HG02840 (cell line): ENCODE measurements at regions not wholly inside any gene's neighbourhood (a gene's known extent, or its start where the extent isn't known, plus 50 kb on each side); places are given as distances from the start of the nearest gene placed in this dataset.
A peak's percentile ranks its signal among the peaks of the same experiment; 100 is the strongest.

Experiments
- ATAC-seq: cut with Tn5 transposase; IDR thresholded peaks from one replicate; pipeline ENCODE4 v1.9.1; 2021; ENCODE audit warnings: mild to moderate bottlenecking, moderate library complexity, moderate number of reproducible peaks; ENCODE audit not compliant: unreplicated experiment, low FRiP score

GRCh38 chr4:179584101-179584500, 2141.9 kb upstream of the AGA start:
- ATAC-seq = no peak

- no peak for ATAC-seq
Measured at GRCh38 chr4:179585761-179586160, 2143.5 kb upstream of the AGA start.

- ATAC-seq = no peak
Measured at GRCh38 chr4:179586460-179586859, 2144.2 kb upstream of the AGA start.

- ATAC-seq = no peak
Measured at GRCh38 chr4:179595671-179596410, 2153.6 kb upstream of the AGA start.

GRCh38 chr4:179596621-179597020, 2154.4 kb upstream of the AGA start:
- no peak for ATAC-seq

GRCh38 chr4:179597301-179597700, 2155.1 kb upstream of the AGA start:
- no peak for ATAC-seq

GRCh38 chr4:179601671-179602070, 2159.4 kb upstream of the AGA start:
- no peak for ATAC-seq

- no peak for ATAC-seq
Measured at GRCh38 chr4:179605196-179605595, 2163.0 kb upstream of the AGA start.

- peak; percentile 53 for ATAC-seq
Measured at GRCh38 chr4:179607003-179607402, 2164.8 kb upstream of the AGA start.

GRCh38 chr4:179615704-179616103, 2173.5 kb upstream of the AGA start:
- ATAC-seq = no peak

- no peak for ATAC-seq
Measured at GRCh38 chr4:179618966-179619365, 2176.7 kb upstream of the AGA start.

GRCh38 chr4:179624768-179625181, 2182.5 kb upstream of the AGA start:
- ATAC-seq = no peak

GRCh38 chr4:179625406-179625805, 2183.2 kb upstream of the AGA start:
- ATAC-seq = no peak

- ATAC-seq = no peak
Measured at GRCh38 chr4:179626687-179627086, 2184.4 kb upstream of the AGA start.

GRCh38 chr4:179631321-179631720, 2189.1 kb upstream of the AGA start:
- no peak for ATAC-seq

GRCh38 chr4:179634862-179635261, 2192.6 kb upstream of the AGA start:
- ATAC-seq = no peak

- no peak for ATAC-seq
Measured at GRCh38 chr4:179662522-179662921, 2220.3 kb upstream of the AGA start.

- no peak for ATAC-seq
Measured at GRCh38 chr4:179663641-179664429, 2221.6 kb upstream of the AGA start.

GRCh38 chr4:179664430-179665027, 2222.3 kb upstream of the AGA start:
- ATAC-seq = no peak

- ATAC-seq = no peak
Measured at GRCh38 chr4:179666226-179666625, 2224.0 kb upstream of the AGA start.

GRCh38 chr4:179671609-179672008, 2229.4 kb upstream of the AGA start:
- ATAC-seq = no peak
